Mesendoderm (in vitro differentiated cells): ENCODE measurements at regions not wholly inside any gene's neighbourhood (a gene's known extent, or its start where the extent isn't known, plus 50 kb on each side); places are given as distances from the start of the nearest gene placed in this dataset.

ENCODE experiments used
- DNase-seq: peaks from one replicate; pipeline ENCODE4 v3.0.0; 2013
- H2AK5ac ChIP-seq: 2 replicates; pipeline ENCODE4 v1.6.1; 2013; ENCODE audit warnings: low read length, inconsistent platforms
- H2BK120ac ChIP-seq: 2 replicates; pipeline ENCODE4 v1.6.1; 2013; ENCODE audit warnings: low read depth, mild to moderate bottlenecking, low read length, moderate library complexity, mixed read lengths
- H2BK15ac ChIP-seq: replicated peaks from 2 replicates; pipeline ENCODE4 v1.6.1; 2013; ENCODE audit warnings: low read depth, mild to moderate bottlenecking, moderate library complexity
- H2BK5ac ChIP-seq: 2 replicates; pipeline ENCODE4 v1.6.1; 2013; ENCODE audit warnings: low read length, inconsistent platforms
- H3K18ac ChIP-seq: 2 replicates; pipeline ENCODE4 v1.6.1; 2013; ENCODE audit warnings: mild to moderate bottlenecking, low read length, mixed read lengths
- H3K23ac ChIP-seq: one replicate; pipeline ENCODE4 v1.6.1; 2013; ENCODE audit warnings: low read length
- H3K27ac ChIP-seq: 2 replicates; pipeline ENCODE4 v1.5.1; 2013; ENCODE audit warnings: low read depth, mild to moderate bottlenecking, inconsistent platforms, low read length, moderate library complexity
- H3K27me3 ChIP-seq: 2 replicates; pipeline ENCODE4 v1.6.1; 2013; ENCODE audit warnings: low read length, control low read depth, mild to moderate bottlenecking, inconsistent platforms; ENCODE audit not compliant: insufficient read depth, poor library complexity
- H3K36me3 ChIP-seq: 2 replicates; pipeline ENCODE4 v1.6.1; 2013; ENCODE audit warnings: low read length, inconsistent platforms; ENCODE audit not compliant: control insufficient read depth, insufficient read depth
- H3K4ac ChIP-seq: one replicate; pipeline ENCODE4 v1.6.1; 2013; ENCODE audit warnings: low read depth, mild to moderate bottlenecking, low read length, moderate library complexity
- H3K4me1 ChIP-seq: 2 replicates; pipeline ENCODE4 v1.6.1; 2013; ENCODE audit warnings: low read depth, low read length, inconsistent platforms; ENCODE audit not compliant: control insufficient read depth
- H3K4me2 ChIP-seq: 2 replicates; pipeline ENCODE4 v1.6.1; 2013; ENCODE audit warnings: low read length
- H3K4me3 ChIP-seq: 2 replicates; pipeline ENCODE4 v1.5.1; 2013; ENCODE audit warnings: mild to moderate bottlenecking, low read length
- H3K56ac ChIP-seq: one replicate; pipeline ENCODE4 v1.6.1; 2013; ENCODE audit warnings: low read length
- H3K79me1 ChIP-seq: 2 replicates; pipeline ENCODE4 v1.6.1; 2013; ENCODE audit warnings: low read length, inconsistent platforms
- H3K79me2 ChIP-seq: 2 replicates; pipeline ENCODE4 v1.6.1; 2013; ENCODE audit warnings: mild to moderate bottlenecking, low read length; ENCODE audit not compliant: control insufficient read depth, insufficient read depth
- H3K9ac ChIP-seq: 2 replicates; pipeline ENCODE4 v1.6.1; 2013; ENCODE audit warnings: low read length, inconsistent platforms
- H4K5ac ChIP-seq: one replicate; pipeline ENCODE4 v1.6.1; 2013; ENCODE audit warnings: low read length
- H4K8ac ChIP-seq: one replicate; pipeline ENCODE4 v1.6.1; 2013; ENCODE audit warnings: low read depth, mild to moderate bottlenecking, control low read depth, low read length, moderate library complexity
- WGBS: extraction: QIAGEN DNeasy Blood & Tissue Kit; methylation state at CpG from one replicate; pipeline ENCODE4 v1.1.7; 2013; ENCODE audit warnings: low lambda C conversion rate, missing lambda C conversion rate; ENCODE audit not compliant: insufficient coverage; ENCODE audit errors: extremely low coverage; 5-methylcytosine and 5-hydroxymethylcytosine counted together

DNA sequence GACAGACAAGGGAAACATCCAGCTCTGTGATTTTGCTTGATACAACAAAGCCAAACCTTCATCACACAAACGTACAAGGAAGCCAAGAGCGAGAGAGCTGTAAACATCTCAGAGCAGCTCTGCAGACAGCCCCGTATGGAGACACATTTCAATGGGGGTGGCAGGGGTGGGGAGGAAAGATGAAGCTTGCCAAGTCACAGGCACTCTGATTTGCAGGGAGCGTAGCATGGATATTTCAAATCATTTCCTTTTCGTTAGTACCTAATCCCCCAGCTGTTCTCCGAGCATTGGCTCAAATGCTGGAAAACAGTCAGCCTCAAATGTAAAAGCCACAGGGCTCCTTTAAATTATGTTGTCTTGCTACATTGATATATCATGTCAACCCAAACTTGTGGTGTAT is 458.9 kb upstream of the CADM1 start:
- no peak overlapping the region for H3K27ac ChIP-seq
- H3K56ac ChIP-seq: no peak overlapping the region
- no peak overlapping the region for H2BK5ac ChIP-seq
- WGBS: no CpG with 5 or more reads among the region's 6 CpGs
- no peaks in the 10 kb centered on the region for H3K79me1 ChIP-seq
- no peaks in the 10 kb centered on the region for H3K79me2 ChIP-seq
- no peak overlapping the region for H3K4ac ChIP-seq
- no peak overlapping the region for H4K8ac ChIP-seq
- no peak for DNase-seq
- H2BK120ac ChIP-seq: no peak overlapping the region
- no peak overlapping the region for H3K9ac ChIP-seq
- H3K23ac ChIP-seq: no peak overlapping the region
- H3K27me3 ChIP-seq: no peaks in the 10 kb centered on the region
- no peaks in the 10 kb centered on the region for H3K36me3 ChIP-seq
- H3K18ac ChIP-seq: no peak overlapping the region
- no peak overlapping the region for H3K4me2 ChIP-seq
- H2AK5ac ChIP-seq: no peak overlapping the region
- H2BK15ac ChIP-seq: no peak overlapping the region
- peaks cover 5% of the 10 kb centered on the region for H3K4me1 ChIP-seq
- H3K4me3 ChIP-seq: no peak overlapping the region
- H4K5ac ChIP-seq: no peak overlapping the region

DNA sequence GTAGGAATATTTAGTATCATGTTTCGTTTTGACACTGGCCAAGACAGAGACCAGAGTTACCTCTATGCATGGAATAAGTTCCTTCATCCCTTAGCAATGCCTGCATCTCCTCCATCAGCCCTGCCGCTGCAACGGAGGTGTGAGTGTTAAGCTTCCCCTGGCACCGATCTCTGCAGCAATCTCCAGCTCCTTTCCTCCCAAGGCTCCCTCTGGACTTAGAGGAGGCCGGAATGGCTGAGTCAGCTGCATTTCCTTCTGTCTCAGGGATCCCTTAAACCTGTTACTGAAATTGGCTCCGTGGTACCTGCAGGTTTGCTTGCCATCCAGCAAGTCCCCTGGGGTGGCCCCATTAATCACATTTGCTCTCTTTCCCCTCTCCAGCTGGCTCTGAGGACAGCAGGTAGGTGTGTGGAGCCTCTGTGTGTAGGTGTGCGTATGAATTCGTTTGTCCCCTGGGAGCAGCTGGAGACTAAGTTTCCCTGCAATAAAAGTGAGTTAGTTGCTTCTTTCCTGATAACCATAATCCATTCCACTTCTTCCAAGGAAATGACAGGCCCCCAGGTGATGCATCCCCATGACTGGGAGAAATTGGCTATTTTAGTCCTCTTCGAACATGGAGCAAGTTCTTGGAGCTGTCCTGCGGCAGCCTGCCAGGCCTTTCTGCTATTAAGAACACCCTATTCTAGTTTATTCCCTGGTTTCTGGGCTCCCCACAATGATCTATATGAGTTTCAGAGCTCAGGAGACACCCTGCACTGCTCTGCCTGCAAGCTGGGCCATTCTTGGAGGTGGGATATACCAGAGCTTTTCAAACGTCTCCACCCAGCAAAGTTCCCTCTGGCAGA is 457.2 kb upstream of the CADM1 start:
- H3K4me1 ChIP-seq: peaks cover 4% of the 10 kb centered on the region
- H4K8ac ChIP-seq: no peak overlapping the region
- whole genome bisulfite sequencing: no CpG with 5 or more reads among the region's 11 CpGs

GRCh38 chr11:115959081-115959486 is 454.9 kb upstream of the CADM1 start:
- H3K79me1 ChIP-seq: no peaks in the 10 kb centered on the region
- no peaks in the 10 kb centered on the region for H3K36me3 ChIP-seq
- no peak overlapping the region for H4K8ac ChIP-seq
- no peak overlapping the region for H4K5ac ChIP-seq
- H3K9ac ChIP-seq: no peak overlapping the region
- H3K4me1 ChIP-seq: no peaks in the 10 kb centered on the region
- H2AK5ac ChIP-seq: no peak overlapping the region
- no peak overlapping the region for H2BK120ac ChIP-seq
- DNase-seq: no peak
- no peak overlapping the region for H3K18ac ChIP-seq
- H3K4ac ChIP-seq: no peak overlapping the region
- no peak overlapping the region for H3K4me3 ChIP-seq
- no peak overlapping the region for H2BK5ac ChIP-seq
- H3K4me2 ChIP-seq: no peak overlapping the region
- H2BK15ac ChIP-seq: no peak overlapping the region
- no peak overlapping the region for H3K56ac ChIP-seq
- no peak overlapping the region for H3K23ac ChIP-seq
- WGBS: no CpG with 5 or more reads among the region's 23 CpGs
- H3K27me3 ChIP-seq: no peaks in the 10 kb centered on the region
- H3K27ac ChIP-seq: no peak overlapping the region
- H3K79me2 ChIP-seq: no peaks in the 10 kb centered on the region

More for the DNA sequence above, 457.2 kb upstream of the CADM1 start:
- H2BK120ac ChIP-seq: no peak overlapping the region
- no peak overlapping the region for H3K9ac ChIP-seq
- H4K5ac ChIP-seq: no peak overlapping the region
- no peak overlapping the region for H3K23ac ChIP-seq
- no peak overlapping the region for H2BK15ac ChIP-seq
- no peak overlapping the region for H3K4me3 ChIP-seq
- H3K36me3 ChIP-seq: no peaks in the 10 kb centered on the region
- H2AK5ac ChIP-seq: no peak overlapping the region
- H3K4me2 ChIP-seq: no peak overlapping the region
- no peaks in the 10 kb centered on the region for H3K79me1 ChIP-seq
- no peak overlapping the region for H3K18ac ChIP-seq
- H3K4ac ChIP-seq: no peak overlapping the region
- DNase-seq: peak; percentile 36
- no peak overlapping the region for H3K56ac ChIP-seq
- no peak overlapping the region for H2BK5ac ChIP-seq
- H3K27me3 ChIP-seq: no peaks in the 10 kb centered on the region
- no peaks in the 10 kb centered on the region for H3K79me2 ChIP-seq
- H3K27ac ChIP-seq: no peak overlapping the region

DNA sequence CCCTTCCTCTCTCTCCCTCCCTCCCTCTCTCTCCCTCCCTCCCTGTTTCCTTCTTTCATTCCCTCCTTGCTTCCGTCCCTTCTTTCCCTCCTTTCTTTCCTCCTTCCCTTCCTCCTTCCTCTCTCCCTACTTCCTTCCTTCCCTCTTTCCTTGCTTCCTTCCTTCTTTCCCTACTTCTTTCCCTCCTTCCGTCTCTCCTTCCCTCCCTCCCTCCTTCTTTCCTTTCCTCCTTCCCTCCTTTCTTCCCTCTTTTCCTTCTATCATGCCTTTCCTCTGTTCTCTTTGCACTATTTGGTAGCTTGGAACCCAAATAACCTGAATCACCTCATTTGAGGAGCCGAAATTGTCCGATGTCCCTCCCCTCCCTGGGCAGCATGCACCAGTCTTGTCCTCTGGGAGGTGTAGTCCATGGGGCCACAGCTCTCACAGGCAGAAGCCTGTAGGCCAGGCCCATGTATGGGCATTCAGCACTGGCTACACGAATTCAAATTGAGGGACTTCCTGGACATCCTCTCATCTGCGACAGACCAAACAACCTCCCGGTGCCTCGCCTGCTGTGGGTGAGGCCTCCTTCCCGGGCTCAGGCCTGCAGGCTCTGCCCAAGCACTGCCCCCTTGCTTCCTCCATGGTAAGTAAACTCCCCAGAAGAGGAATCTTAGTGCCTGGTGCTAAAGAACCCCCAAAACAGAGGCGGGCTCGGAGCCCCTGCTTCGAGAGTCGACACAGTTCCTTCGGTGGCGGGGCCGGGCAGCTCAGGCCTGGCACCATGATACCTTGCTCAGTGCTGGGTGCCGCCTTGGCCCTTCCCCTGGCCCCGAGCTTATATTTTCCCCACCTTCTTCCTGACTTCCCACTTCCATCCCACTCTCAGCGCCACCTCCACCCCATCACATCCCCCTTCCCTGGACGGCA is 454.1 kb upstream of the CADM1 start:
- Histone ChIP-seq H3K23ac (no peak overlapping the region), H4K5ac (no peak overlapping the region), H3K79me2 (no peaks in the 10 kb centered on the region), H3K4ac (no peak overlapping the region), H3K18ac (no peak overlapping the region), H3K27ac (no peak overlapping the region), H3K27me3 (no peaks in the 10 kb centered on the region), H2BK15ac (no peak overlapping the region), H3K4me2 (no peak overlapping the region), H3K79me1 (no peaks in the 10 kb centered on the region), H4K8ac (no peak overlapping the region), H3K4me3 (no peak overlapping the region), H3K36me3 (no peaks in the 10 kb centered on the region), H3K56ac (no peak overlapping the region), H2BK5ac (no peak overlapping the region), H2AK5ac (no peak overlapping the region), H2BK120ac (no peak overlapping the region), H3K9ac (no peak overlapping the region), H3K4me1 (no peaks in the 10 kb centered on the region)
- WGBS: no CpG with 5 or more reads among the region's 20 CpGs
- DNase-seq: peak; percentile 25

DNA sequence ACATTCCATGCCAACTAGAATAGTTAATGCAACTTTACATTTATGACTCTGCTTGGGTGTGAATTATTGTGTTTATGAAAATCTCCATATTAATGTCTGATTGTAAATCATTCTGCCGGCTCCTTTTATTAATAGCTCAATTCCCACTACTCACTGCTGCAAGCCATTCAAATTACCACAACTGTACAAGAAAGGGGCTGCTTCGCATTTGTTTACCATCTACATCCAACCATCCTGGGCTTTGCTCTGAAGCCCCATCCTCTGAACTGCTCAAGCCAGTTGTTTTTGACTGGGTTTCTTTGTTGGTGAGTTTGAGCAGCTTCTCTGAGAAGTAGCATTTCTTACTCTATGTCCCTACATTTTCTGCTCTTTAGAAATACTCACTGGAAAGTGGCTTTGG is 451.6 kb upstream of the CADM1 start:
- Histone ChIP-seq H2AK5ac (no peak overlapping the region), H2BK120ac (no peak overlapping the region), H3K18ac (no peak overlapping the region), H3K27me3 (no peaks in the 10 kb centered on the region), H3K9ac (no peak overlapping the region), H3K79me1 (no peaks in the 10 kb centered on the region), H3K4me1 (no peaks in the 10 kb centered on the region), H2BK5ac (no peak overlapping the region), H3K79me2 (no peaks in the 10 kb centered on the region), H3K4me3 (no peak overlapping the region), H4K8ac (no peak overlapping the region), H3K4me2 (no peak overlapping the region), H3K23ac (no peak overlapping the region), H3K36me3 (no peaks in the 10 kb centered on the region), H3K56ac (no peak overlapping the region), H3K27ac (no peak overlapping the region), H3K4ac (no peak overlapping the region), H4K5ac (no peak overlapping the region), H2BK15ac (no peak overlapping the region)
- no peak for DNase-seq
- WGBS: no CpG with 5 or more reads among the region's 2 CpGs
